GM19395 (cell line): ENCODE measurements at regions not wholly inside any gene's neighbourhood (a gene's known extent, or its start where the extent isn't known, plus 50 kb on each side); places are given as distances from the start of the nearest gene placed in this dataset.

Experiments used
- ATAC-seq: cut with Tn5 transposase; IDR thresholded peaks from one replicate; pipeline ENCODE4 v1.9.1; 2021; ENCODE audit warnings: mild to moderate bottlenecking, moderate library complexity; ENCODE audit not compliant: unreplicated experiment

DNA sequence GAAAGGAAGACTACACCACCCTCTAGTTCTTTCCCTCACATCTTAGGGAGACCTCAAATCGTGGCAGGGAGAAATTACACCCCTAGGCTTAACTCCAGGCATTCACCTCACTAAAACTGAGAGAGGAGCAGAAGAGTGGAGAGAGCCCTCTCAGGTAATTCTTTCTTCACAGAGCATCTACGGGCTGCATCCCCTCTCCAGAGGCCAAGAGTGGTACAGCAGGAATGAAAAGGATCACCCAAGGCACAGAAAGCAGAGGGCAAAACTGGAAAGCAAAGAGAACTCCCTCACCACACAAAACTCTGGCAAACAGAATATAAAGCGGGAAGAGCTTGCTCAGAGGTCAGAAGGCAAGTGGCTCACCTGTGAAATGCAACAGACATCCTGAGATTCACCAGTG lies 661.2 kb downstream of the TBC1D4 start:
- ATAC-seq: no peak

DNA sequence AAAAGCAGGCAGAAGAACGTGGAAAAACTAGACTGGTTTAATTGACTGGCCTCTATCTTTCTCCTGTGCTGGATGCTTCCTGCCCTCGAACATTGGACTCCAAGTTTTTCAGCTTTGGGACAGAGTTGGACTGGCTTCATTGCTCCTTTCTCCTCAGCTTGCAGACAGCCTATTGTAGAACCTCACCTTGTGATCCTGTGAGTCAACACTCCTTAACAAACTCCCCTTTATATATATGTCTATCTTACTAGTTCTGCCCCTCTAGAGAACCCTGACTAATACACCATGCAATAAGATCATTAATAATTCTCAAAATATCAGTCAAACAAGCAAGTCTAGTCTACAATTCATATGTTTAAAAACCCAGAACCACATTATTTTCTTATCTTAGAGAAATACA lies 662.4 kb downstream of the TBC1D4 start:
- no peak for ATAC-seq

DNA sequence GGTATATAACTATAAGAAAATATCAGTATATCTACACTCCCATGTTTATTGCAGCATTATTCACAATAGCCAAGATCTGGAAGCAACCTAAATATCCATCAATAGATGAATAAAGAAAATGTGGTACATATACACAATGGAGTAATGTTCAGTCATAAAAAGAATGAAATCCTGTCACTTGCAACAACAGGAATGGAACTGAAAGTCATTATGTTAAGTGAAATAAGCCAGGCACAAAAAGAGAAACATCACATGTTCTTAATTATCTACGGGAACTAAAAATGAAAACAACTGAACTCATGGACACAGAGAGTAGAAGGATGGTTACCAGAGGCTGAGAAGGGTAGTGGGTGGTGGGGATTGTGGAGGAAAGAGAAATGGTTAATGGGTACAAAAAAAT lies 665.2 kb downstream of the TBC1D4 start:
- ATAC-seq: no peak

DNA sequence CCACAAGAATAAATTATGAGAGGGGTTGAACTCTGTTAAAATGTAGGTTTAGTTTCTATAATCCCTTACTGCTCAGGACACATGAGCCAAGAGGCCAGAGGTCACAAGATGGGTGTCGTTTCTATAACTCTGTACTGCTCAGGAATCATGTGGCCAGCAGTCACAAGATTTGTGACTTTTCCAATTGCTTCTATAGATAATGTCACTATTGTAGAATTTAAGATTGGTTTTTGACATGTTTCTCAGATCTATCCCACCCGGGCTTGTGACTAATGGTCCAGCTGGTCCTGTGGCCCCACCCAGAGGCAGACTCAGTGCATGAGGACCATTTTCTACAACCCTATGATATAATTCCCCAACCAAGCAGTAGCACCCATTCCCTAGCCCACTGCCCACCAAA lies 662.0 kb upstream of the KLF12 start:
- ATAC-seq: no peak

DNA sequence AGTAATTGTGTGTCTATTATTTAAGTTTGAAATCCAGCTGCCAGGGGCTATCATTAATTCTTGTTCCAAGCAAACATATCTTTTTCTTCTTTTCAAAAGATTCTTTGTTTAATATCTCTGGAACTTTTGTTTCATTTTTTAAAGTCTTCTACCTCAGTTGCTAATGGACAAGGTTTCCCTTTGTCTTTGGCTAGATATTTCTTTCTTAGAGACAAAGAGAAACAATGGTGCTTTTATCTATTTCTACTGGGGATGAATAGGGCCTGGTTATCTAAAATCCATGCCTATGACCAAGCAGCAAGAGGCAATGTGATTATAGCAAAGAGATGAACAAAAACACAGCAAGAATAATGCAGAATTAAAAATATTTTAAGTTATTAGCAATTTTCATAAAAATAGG lies 661.3 kb upstream of the KLF12 start:
- ATAC-seq: no peak

DNA sequence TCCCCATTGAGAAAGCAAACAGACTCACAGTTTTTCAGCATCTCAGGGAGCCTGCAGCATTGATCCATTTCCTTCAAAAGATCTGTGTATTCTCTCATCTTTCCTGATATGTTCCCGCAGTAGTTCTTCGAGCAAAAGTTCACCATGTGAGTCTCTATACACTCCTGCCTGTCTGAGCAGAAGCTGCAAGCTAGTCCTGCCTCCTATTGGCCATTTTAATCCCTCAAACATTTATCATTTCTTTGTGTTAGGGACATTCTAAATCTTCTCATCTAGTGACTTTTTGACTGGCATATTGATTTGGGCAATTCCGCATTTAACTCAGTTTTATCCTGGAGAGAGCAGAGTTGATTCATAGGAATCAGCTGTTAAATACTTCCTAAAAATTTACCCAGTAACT lies 660.4 kb upstream of the KLF12 start:
- ATAC-seq: no peak

DNA sequence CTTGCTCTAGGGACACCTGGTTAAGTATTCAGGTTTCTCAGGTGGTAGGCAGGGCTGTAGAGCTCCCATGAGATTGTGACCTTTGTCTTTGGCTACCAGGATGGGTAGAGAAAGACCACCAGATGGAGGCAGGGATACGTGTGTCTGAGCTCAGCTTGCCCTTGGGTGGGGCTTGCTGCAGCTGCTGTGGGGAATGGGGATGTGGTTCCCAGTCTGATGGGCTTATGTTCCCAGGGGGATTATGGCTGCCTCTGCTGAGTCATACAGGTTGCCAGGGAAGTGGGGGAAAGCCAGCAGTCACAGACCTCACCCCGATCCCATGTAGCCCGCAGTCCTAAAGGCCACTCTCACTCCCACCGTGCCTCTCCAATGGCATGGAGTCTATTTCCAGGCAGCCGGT lies 659.9 kb upstream of the KLF12 start:
- ATAC-seq: no peak

DNA sequence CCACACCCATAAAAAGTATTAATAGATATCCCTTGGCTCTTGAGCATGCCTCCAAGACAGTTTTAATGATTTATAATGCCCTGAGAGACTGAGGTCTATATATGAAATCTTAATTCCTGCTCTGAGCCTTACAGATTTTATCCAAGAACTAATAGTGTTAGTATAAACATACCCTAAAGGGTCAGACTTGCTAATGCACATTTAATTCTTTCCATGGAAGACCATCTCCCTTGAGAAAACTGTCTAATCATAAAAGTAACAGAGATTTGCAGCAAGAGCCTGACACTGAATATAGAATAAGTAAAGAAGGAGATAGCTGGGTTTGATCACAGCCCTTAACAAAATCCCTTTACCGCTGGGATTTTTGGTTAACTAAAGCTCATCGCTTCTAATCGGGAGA lies 650.8 kb upstream of the KLF12 start:
- ATAC-seq: no peak

DNA sequence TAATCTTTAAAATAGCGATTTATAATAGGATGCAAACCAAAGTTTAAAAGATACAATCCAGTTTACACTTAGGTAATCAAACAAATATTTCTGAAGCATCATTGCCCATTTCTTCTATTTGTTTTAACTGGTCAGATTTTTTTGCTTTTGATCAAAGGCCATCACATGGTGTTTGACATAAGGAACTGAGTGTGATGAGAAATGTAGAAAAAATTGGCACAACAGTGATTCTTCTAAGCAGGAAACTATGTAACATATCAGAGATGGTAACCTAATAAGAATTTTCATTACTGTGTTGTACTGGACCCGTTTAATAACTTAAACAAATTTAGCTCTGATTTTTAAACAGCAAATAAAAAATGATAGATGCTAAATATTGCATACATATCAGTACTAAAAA lies 644.7 kb upstream of the KLF12 start:
- no peak for ATAC-seq

DNA sequence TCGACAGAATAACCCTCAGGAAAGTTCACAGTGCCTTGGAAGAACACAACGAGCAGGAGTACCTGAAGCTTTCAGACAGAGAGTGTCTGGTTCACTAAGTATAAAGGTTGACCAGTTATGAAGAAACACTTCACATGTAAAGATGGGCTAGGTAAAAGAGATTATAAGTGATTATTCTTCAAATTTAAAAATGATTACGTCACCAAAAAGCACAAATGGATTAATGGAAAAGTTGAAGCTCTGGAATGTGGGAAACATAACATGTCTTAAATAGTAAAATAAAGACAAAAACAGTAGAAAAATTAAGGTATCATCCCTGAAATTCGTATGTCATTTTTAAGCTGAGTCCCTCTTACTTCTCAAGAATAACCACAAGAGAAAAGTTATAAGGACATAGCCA lies 643.9 kb upstream of the KLF12 start:
- no peak for ATAC-seq

DNA sequence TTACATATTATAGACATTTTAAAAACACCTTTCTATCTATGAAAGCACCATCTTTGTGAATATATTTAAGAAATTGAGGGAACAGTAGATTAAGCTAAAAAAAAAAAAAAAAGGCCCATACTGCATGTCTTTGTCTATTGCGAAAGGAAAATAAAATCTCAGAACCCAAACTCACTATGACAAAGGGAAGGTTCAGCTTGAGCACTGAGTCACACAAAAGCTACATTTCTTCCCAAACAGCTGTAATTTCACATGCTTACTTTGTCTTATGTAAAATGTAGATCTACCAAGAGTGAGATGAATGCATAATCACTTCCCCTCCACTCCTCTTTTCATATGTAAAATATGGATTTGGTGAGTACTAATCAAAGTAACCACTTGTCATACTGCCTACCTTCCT lies 640.1 kb upstream of the KLF12 start:
- no peak for ATAC-seq

DNA sequence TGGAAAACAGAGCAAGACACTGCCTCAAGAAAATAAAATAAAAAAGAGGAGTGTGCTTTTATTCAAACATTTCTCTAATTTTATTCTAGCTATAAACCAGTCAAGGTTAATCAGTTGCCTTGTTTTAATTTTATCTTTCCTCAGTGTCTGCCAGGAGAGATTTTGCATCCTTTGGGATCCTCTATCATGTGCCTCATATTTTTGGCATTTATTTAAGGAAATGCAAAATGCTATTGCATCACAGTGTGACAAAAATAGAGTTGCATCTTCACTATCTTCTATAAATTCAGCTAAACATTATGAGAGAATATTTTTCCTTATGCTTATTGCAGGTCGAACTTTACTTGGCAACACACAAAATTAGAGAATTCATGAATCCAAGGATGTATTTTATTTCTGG lies 639.0 kb upstream of the KLF12 start:
- ATAC-seq: no peak

DNA sequence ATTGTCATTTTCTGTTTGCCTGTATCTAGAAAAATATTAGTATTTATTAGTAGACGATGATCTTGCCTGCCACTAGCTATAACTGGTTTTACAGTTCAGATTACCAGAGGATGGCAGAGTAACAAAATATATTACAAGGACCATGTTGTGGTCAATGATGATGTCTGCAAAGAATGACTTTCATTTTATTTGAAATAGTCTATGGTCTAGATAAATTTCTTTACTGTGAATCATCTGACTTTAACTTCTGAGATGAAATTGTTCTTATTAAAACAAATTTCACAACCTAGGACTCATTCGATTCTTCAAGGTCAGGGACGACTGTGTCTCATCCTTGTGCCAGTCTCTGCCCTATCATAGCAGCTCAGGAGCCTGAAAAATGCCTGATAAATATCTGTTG lies 637.8 kb upstream of the KLF12 start:
- ATAC-seq: no peak

DNA sequence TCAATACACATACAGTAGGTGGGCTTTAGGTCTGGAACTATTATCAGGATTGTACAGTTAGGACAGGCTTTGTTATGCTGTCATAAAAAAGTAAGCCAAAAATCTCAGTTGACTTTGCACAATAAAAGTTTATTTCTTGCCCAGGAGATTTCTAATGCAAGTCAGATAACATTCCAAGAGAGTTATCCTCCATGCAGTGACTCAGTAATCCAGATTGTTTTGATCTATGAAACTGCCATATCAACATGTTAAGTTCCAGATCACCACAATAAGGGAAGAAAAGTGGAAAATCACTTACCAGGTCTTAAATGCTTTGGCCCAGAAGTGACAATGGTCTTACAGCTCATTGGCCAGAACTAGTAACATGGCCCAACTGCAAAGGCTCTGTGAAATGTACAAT lies 636.2 kb upstream of the KLF12 start:
- ATAC-seq: no peak

DNA sequence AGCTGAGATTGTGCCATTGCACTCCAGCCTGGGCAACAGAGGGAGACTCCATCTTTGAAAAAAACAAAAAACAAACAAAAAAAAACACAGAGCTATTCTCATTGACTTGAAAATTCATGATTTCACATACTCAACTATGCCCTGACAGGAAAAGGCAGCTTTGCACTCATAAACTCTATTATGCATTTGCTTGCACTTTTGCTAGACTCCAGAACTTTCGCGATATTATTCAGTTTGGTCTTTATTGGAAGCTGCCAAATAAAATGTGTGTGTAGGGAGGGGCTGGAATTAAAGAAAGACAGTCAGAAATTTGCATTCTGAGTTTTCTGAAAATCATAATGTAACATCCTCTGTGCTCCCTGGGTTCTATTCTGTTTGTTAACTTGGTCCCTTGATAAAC lies 635.1 kb upstream of the KLF12 start:
- ATAC-seq: no peak

DNA sequence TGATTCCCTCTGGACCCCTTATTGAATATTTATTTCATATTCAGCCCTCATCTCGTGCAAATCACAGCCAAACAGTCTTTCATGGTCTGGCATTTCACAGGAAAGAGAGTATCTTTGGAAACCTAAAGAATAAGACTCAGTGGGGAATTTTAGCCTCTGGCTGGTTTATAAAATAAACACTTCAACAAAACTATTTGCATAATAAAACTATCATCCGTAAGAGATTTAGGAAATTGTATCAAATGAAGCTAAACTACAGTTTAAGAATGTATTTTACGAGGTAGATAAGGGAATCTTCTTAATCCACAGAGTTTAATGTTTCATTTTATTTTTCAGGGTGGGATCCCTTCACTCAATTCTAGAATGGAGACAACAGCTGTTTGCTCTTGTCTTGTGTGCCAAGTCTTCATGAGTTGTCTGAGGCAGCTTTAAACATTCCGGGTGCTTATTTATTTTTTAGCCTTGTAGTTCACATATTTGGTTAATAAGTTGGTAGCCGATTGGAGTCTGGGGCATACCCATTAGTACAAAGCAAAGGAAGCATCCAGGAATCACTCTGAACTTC lies 634.4 kb upstream of the KLF12 start:
- no peak for ATAC-seq

DNA sequence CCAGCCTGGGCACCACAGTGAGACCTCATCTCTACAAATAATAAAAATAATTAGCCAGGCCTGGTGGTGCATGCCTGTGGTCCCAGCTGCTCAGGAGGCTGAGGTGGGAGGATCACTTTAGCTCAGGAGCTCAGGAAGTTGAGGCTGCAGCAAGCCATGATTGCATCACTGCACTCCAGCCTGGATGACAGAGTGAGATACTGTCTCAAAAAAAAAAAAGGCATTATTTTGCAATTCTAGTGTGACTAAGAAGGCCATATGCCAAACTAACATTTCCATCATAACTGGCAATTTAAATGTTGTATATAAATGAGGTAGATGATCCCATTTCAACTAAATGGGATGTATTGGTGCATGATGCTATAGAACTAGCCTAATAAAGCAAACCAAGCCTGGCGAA lies 632.8 kb upstream of the KLF12 start:
- no peak for ATAC-seq

DNA sequence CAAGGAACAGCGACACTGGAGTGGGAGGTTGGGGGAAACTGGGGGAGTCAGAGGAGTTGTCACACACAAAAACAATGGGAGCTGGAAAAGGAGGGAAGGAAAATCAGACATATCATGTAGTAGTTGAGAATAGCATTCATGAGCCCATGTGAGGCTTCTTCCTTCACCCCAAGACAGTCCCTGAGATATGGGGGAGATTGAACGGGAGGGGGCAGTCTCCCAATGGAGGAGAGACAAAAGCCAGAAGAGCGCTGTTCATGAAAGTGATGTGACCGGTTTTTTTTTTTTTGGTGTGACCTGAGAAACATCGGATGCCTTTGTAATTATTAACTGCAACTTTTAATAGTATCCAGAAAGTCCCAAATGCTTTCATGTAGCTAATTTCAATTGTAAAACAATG lies 631.8 kb upstream of the KLF12 start:
- ATAC-seq: no peak

DNA sequence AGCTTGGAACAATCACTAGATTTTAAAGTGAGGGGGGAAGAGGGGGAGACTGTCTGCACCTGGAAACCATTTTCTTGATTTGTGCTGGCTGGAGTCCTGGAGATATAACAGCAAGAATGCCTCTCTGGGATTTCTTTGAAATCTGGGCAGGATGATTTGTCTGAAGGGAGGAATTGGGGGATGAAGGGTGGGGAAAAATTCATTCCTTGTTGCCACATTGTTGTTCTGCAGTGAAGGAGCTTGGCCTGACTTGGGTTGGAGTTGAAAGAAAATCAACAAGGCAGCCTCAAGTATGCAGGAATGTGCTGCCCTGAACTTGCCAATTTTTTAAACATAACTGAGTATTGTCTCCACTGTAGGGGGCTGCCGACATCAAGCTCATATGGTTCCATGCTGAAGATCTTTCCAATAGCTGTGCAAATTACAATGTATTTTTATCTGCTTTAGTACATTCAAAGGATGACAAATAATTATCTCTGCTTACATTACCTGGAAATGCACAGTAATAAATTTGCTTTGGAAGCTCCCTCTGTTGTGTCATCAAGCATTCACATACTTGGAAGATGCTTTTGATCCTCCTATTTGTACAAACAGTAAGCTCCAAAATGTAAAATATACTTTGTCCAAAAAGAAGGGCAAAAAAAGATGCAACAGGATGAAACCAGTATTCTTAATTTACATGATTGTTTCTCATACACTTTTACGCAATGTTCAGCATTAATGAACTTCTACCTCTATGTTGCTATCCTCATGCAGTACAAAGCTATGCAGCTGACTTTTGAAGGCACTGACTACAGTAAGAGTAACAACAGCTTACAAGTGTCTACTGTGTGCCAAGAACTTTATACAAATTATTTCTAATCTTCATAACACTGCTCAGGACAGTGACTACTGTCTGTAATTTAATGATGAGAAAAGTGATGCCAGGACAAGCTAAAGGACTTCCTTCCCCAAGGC lies 627.9 kb upstream of the KLF12 start:
- no peak for ATAC-seq

DNA sequence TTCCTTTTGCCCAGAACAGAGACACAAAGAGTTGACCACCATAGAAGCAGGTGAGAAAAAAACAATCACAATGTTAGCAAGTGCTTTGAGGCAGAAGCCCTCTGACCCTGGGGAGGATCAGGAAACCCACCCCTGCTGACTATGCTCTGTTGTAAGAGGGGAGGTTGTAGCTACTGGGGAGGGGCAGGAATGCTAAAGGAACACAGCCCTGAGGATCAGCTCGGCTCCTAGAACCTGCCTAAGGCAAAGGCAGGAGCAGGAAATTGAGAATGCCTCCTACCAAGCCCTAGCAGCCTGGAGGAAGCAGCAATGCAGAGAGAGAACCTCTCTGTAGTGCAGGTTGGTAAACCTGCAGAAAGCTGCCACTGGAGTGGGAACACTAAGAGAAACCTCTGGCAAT lies 624.0 kb upstream of the KLF12 start:
- ATAC-seq: no peak

DNA sequence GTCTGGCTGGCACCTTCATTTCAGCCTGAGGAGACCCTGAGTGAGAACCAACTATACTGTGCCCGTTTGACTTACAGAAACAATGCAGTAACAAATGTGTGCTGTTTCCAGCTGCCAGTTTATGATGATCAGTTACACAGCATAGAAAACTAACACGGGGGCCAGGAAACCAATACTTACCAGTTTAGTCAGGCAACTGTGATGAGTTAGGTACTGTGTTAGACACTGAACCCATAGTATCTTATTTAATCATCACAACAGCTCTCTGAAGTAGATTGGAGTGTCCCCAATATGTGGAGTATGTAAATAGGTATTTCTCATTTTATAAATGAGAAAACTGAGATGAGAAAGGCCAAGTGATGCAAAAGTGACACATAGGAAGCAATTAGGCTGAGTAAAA lies 620.9 kb upstream of the KLF12 start:
- no peak for ATAC-seq

DNA sequence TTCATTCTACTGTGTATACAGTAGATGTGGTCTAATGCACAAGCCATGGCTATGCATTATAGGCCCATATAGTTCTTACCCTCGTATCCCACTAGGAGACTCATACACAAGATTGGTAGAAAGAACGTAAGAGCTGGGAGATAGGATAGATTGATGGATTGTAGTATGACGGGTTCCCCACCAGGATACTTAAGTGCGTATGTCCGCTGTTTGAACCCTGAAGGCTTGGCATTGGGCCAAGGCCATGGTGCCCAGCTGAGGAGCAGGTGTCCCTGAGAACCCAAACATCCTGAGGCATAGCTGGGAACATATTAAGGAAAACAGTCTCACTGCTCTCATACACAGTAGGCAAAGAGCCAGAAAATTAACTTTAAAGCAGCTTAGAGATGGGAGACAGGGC lies 617.5 kb upstream of the KLF12 start:
- ATAC-seq: no peak
